GM12872 (cell line): ENCODE measurements at regions not wholly inside any gene's neighbourhood (a gene's known extent, or its start where the extent isn't known, plus 50 kb on each side); places are given as distances from the start of the nearest gene placed in this dataset.

Source experiments
- TF ChIP-seq, protein P1 (sequence below): IDR thresholded peaks from 3 replicates; pipeline ENCODE4 v1.5.1; 2011; ENCODE audit warnings: low read depth, mild to moderate bottlenecking, low read length, moderate library complexity; ENCODE audit not compliant: insufficient read depth

DNA sequence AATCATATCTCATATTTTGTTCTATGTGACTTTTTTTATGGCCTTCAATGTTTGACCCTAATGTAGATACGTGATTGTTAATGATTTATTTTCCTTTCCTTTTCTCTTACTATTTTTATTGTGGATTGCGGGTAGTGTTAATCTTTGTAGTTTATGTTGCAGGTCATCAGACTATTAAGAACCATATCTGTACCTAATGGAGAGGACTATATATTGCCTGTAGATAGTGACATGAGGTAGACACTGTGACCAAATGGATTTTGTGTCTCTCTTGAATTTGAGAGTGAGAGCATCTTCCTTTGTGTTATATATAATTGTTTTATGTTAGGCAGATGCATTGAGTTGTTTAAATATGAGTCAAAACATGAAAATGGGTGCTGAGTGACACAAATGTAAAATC is 543.4 kb upstream of the MGAT4C start:
- TF ChIP-seq, protein P1, sequence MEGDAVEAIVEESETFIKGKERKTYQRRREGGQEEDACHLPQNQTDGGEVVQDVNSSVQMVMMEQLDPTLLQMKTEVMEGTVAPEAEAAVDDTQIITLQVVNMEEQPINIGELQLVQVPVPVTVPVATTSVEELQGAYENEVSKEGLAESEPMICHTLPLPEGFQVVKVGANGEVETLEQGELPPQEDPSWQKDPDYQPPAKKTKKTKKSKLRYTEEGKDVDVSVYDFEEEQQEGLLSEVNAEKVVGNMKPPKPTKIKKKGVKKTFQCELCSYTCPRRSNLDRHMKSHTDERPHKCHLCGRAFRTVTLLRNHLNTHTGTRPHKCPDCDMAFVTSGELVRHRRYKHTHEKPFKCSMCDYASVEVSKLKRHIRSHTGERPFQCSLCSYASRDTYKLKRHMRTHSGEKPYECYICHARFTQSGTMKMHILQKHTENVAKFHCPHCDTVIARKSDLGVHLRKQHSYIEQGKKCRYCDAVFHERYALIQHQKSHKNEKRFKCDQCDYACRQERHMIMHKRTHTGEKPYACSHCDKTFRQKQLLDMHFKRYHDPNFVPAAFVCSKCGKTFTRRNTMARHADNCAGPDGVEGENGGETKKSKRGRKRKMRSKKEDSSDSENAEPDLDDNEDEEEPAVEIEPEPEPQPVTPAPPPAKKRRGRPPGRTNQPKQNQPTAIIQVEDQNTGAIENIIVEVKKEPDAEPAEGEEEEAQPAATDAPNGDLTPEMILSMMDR: no peak

DNA sequence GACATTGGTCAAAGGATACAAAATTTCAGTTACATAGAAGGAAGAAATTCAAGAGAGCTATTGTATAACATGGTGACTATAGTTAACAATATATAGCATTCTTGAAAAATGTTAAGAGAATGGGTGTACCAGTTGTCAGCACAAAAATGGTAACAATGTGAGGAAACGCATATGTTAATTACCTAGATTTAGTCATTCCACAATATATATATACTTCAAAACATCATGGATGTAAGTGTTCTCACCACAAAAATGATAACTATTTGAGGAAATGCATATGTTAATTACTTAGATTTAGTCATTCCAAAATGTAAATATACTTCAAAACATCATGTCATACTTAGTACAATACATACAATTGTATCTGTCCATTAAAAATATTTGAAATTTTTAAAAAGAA is 540.4 kb upstream of the MGAT4C start:
- TF ChIP-seq, protein P1: no peak

DNA sequence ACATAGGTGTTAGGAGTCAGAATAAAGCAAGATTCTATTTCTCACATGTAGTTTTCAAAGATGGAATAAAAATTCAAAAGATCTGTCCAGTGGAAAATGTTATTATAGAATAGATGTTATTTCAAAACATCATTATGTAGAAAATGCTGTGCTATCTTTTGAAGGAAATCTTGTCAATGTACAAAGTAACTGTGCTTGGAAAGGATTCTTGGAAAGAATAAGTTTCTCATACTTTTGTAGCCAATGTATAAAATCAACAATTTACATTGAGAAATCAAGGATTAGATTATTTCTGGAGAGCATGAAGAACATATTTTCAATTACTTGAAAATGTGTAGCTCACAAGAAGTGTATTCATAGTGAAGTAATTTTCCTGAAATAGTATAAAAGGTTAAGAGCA is 532.5 kb upstream of the MGAT4C start:
- TF ChIP-seq, protein P1: no peak

DNA sequence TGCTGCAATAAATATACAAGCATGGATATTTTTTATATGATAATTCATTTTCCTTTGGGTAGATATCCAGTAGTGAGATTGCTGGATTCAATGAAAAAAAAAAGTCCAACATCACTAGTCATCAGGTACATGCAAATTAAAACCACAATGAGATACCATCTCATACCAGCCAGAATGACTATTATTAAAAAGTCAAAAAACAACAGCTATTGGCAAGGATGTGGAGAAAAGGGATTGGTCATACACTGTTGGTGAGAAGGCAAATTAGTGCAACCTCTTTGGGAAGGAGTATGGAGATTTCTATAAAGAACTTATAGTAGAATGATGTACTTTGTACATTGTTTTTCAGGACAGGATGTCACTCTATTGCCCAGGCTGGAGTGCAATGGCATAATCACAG is 531.2 kb upstream of the MGAT4C start:
- TF ChIP-seq, protein P1: no peak

DNA sequence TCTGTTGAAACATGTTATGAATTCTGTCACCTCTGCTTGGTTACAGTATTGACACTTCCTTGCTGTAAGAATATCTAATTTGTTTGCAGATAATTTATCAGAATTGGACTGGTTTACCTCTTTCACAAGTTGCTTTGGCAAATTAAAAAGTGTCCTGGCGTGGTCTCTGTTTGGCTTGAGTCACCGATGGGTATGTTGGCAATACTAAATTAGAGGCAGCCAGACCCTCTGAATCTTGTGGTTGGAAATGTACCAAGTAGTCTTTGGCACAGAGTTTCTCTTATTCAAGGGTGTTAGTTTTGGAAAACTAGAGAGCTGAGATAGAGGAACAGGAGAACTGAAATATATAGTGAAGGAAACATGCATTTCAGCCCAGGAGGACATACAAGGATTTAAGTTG is 521.1 kb upstream of the MGAT4C start:
- TF ChIP-seq, protein P1: no peak

DNA sequence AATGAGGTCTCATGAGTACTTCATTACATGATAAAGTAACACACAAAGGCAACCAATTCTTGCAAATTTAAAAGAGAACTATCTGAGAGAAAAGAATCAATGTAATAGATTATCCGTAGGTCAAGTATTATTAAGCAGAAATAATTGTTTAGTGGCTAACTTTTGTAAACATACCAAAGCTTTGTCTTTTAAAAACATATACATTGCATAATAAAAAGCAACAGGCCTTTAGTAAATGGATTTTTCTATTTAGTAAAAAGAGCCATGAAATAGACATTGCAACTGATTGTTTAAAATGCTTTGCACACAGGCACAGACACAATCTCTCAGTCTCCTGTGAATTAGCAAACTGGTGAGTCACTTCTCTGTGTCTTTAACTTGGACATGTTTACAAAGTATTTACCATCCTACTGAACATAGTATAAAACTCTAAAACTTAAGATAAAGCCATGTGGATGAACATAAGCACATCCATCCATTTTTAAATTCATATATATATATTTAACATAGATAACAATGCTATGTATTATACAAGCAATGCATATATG is 518.7 kb upstream of the MGAT4C start:
- TF ChIP-seq, protein P1: no peak

DNA sequence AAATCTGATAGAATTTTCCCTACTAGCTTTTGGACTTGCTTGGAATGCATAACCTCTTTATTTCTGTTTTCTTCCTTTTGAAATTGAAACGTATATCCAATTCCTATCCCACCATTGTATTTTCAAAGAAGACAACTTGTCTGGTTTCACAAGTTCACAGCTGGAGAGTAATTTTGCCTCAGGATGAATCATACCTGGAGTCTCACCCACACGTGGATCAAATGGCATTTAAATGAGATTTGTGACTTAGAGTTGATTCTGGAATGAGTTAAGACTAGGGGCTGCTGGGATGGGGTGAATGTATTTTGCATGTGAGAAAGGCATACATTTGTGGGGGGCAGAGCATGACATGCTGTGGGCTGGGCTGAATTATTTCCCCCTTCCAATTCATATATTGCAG is 516.5 kb upstream of the MGAT4C start:
- TF ChIP-seq, protein P1: no peak
